CD14-positive monocyte (primary cell): ENCODE measurements at regions not wholly inside any gene's neighbourhood (a gene's known extent, or its start where the extent isn't known, plus 50 kb on each side); places are given as distances from the start of the nearest gene placed in this dataset.

Source experiments
- DNase-seq, 3 donors: peaks; one replicate each; pipeline ENCODE4 v3.0.0-alpha.2; 2011 to 2022
- H2AFZ ChIP-seq: 2 replicates; pipeline ENCODE4 v1.6.0; 2012; ENCODE audit warnings: mild to moderate bottlenecking, low read depth, low read length, inconsistent platforms; ENCODE audit not compliant: insufficient read depth, poor library complexity, severe bottlenecking
- H3K27ac ChIP-seq, 2 donors: 1 replicate in 1 of 2; 2 replicates in 1 of 2; pipeline ENCODE4 v1.5.1; 2012 to 2013; ENCODE audit warnings: low read length in 2 of 2, control low read depth in 1 of 2, inconsistent platforms in 1 of 2, low read depth in 1 of 2, mild to moderate bottlenecking in 1 of 2
- H3K27me3 ChIP-seq, 2 donors: one replicate each; pipeline versions ENCODE4 v1.6.0 to v1.6.1; 2011 to 2013; ENCODE audit warnings: low read length in 2 of 2; ENCODE audit not compliant: control insufficient read depth in 2 of 2, insufficient read depth in 2 of 2
- H3K36me3 ChIP-seq, 2 donors: replicated peaks in 1 of 2; 1 replicate in 1 of 2; 2 replicates in 1 of 2; pipeline versions ENCODE4 v1.5.1 to v1.6.1; 2012 to 2013; ENCODE audit warnings: low read length in 2 of 2, control low read depth in 1 of 2, inconsistent platforms in 1 of 2, mild to moderate bottlenecking in 1 of 2; ENCODE audit not compliant: insufficient read depth in 2 of 2, control insufficient read depth in 1 of 2
- H3K4me1 ChIP-seq, 2 donors: 1 replicate in 1 of 2; 2 replicates in 1 of 2; pipeline versions ENCODE4 v1.5.1 to v1.6.1; 2012 to 2013; ENCODE audit warnings: low read length in 2 of 2, control low read depth in 1 of 2, inconsistent platforms in 1 of 2, mild to moderate bottlenecking in 1 of 2, moderate library complexity in 1 of 2; ENCODE audit not compliant: insufficient read depth in 2 of 2, control insufficient read depth in 1 of 2
- H3K4me2 ChIP-seq: replicated peaks from 2 replicates; pipeline ENCODE3; 2012; ENCODE audit warnings: low read length, moderate library complexity, mild to moderate bottlenecking; ENCODE audit not compliant: poor library complexity, severe bottlenecking; ENCODE audit errors: extremely low read depth
- H3K4me3 ChIP-seq, 3 experiments: fragments of 200-600 bp in 1 of 3; sonication (generic) in 1 of 3; replicated peaks in 1 of 3; 1 replicate in 2 of 3; 2 replicates in 1 of 3; pipeline ENCODE4 v1.5.1; 2011 to 2013; ENCODE audit warnings: low read length in 3 of 3, mild to moderate bottlenecking in 3 of 3, control low read depth in 2 of 3, low read depth in 2 of 3, inconsistent platforms in 1 of 3, moderate library complexity in 1 of 3
- H3K79me2 ChIP-seq: 2 replicates; pipeline ENCODE4 v1.6.0; 2012; ENCODE audit warnings: mild to moderate bottlenecking, control low read depth, inconsistent platforms, low read length, moderate library complexity; ENCODE audit not compliant: insufficient read depth
- H3K9ac ChIP-seq: 2 replicates; pipeline ENCODE4 v1.6.0; 2017; ENCODE audit warnings: low read length, mild to moderate bottlenecking; ENCODE audit not compliant: insufficient read depth, poor library complexity, severe bottlenecking
- H3K9me3 ChIP-seq, 2 donors: replicated peaks in 1 of 2; 1 replicate in 1 of 2; 2 replicates in 1 of 2; pipeline versions ENCODE4 v1.5.1 to v1.6.1; 2012 to 2013; ENCODE audit warnings: low read length in 2 of 2, control low read depth in 1 of 2; ENCODE audit not compliant: control insufficient read depth in 1 of 2, insufficient read depth in 1 of 2
- H4K20me1 ChIP-seq: 2 replicates; pipeline ENCODE4 v1.6.0; 2012; ENCODE audit warnings: mild to moderate bottlenecking, low read length, control low read depth, moderate library complexity; ENCODE audit not compliant: insufficient read depth
- H3K27ac Mint-ChIP-seq, 7 donors: one replicate each; pipeline ENCODE4 v1.8.0; 2020; ENCODE audit warnings: mild to moderate bottlenecking in 7 of 7, mixed read lengths in 7 of 7, moderate library complexity in 6 of 7, inconsistent platforms in 2 of 7
- H3K27me3 Mint-ChIP-seq, 3 donors: one replicate each; pipeline ENCODE4 v1.8.0; 2021 to 2022; ENCODE audit warnings: low read depth in 3 of 3, mild to moderate bottlenecking in 3 of 3, mixed read lengths in 3 of 3, moderate library complexity in 3 of 3, inconsistent platforms in 1 of 3
- H3K36me3 Mint-ChIP-seq, 2 donors: one replicate each; pipeline ENCODE4 v1.8.0; 2020; ENCODE audit warnings: mixed read lengths in 2 of 2, inconsistent platforms in 1 of 2, mild to moderate bottlenecking in 1 of 2
- H3K4me1 Mint-ChIP-seq: one replicate; pipeline ENCODE4 v1.8.0; 2020; ENCODE audit warnings: mild to moderate bottlenecking, mixed read lengths
- H3K4me3 Mint-ChIP-seq, 2 donors: one replicate each; pipeline ENCODE4 v1.8.0; 2020; ENCODE audit warnings: mild to moderate bottlenecking in 2 of 2, mixed read lengths in 2 of 2, moderate library complexity in 1 of 2
- H3K9me3 Mint-ChIP-seq, 7 donors: one replicate each; pipeline ENCODE4 v1.8.0; 2020 to 2022; ENCODE audit warnings: mixed read lengths in 7 of 7, mild to moderate bottlenecking in 6 of 7, moderate library complexity in 6 of 7, inconsistent platforms in 2 of 7
- CTCF ChIP-seq: fragments of 200-600 bp; IDR thresholded peaks from one replicate; pipeline ENCODE4 v1.8.0; 2022; ENCODE audit warnings: antibody characterized with exemption, mild to moderate bottlenecking
- WGBS: methylation state at CpG from one replicate; pipeline ENCODE4 v1.1.5; 2013; ENCODE audit warnings: missing lambda C conversion rate; ENCODE audit not compliant: insufficient coverage; 5-methylcytosine and 5-hydroxymethylcytosine counted together
- intact Hi-C, 2 donors: fragments of 100-400 bp; cut with micrococcal nuclease; formaldehyde crosslinking; loops; one replicate each; pipeline versions ENCODE4 v1.15.0 to v1.15.1; 2023

- no peak overlapping the region for H3K4me3 Mint-ChIP-seq
- H3K4me1 ChIP-seq, result no peaks in the 10 kb centered on the region
Observed at GRCh38 chr17:73788111-73788510, 143.9 kb upstream of the SDK2 start.

GRCh38 chr17:73791121-73791520 lies 146.9 kb upstream of the SDK2 start:
- no peaks in the 10 kb centered on the region for H3K36me3 ChIP-seq
- Mint-ChIP-seq H3K4me3 (no peak overlapping the region), H3K9me3 (peaks cover 0 to 2% (median 0%) of the 10 kb centered on the region in 7 donors), H3K27me3 (peaks cover 4 to 17% (median 17%) of the 10 kb centered on the region in 3 donors), H3K36me3 (no peaks in the 10 kb centered on the region), H3K4me1 (peaks cover 8% of the 10 kb centered on the region), H3K27ac (no peak overlapping the region)
- H3K27me3 ChIP-seq, result peaks cover 0 to 5% of the 10 kb centered on the region in 2 donors
- H3K27ac ChIP-seq, result no peak overlapping the region
- no peak overlapping the region for H3K4me3 ChIP-seq
- intact Hi-C loops, result no loop called here
- no peak overlapping the region for H3K9ac ChIP-seq
- no peak overlapping the region for H3K4me2 ChIP-seq
- H3K4me1 ChIP-seq, result no peaks in the 10 kb centered on the region
- no peaks in the 10 kb centered on the region for H3K9me3 ChIP-seq
- no peaks in the 10 kb centered on the region for H3K79me2 ChIP-seq
- H2AFZ ChIP-seq, result no peak overlapping the region
- no peak for TF ChIP-seq CTCF
- no peak for DNase-seq
- no peaks in the 10 kb centered on the region for H4K20me1 ChIP-seq
- WGBS, result no CpG with 5 or more reads among the region's 4 CpGs

More at GRCh38 chr17:73788111-73788510, 143.9 kb upstream of the SDK2 start:
- Histone ChIP-seq H3K9ac (no peak overlapping the region), H2AFZ (no peak overlapping the region), H4K20me1 (no peaks in the 10 kb centered on the region), H3K27me3 (peaks cover 0 to 10% of the 10 kb centered on the region in 2 donors), H3K4me2 (no peak overlapping the region), H3K9me3 (no peaks in the 10 kb centered on the region), H3K79me2 (no peaks in the 10 kb centered on the region), H3K4me3 (no peak overlapping the region), H3K36me3 (no peaks in the 10 kb centered on the region), H3K27ac (no peak overlapping the region)
- Mint-ChIP-seq H3K9me3 (peaks cover 0 to 2% (median 0%) of the 10 kb centered on the region in 7 donors), H3K27me3 (peaks cover 14 to 28% (median 23%) of the 10 kb centered on the region in 3 donors), H3K4me1 (no peaks in the 10 kb centered on the region), H3K36me3 (no peaks in the 10 kb centered on the region), H3K27ac (no peak overlapping the region)
- no peak for DNase-seq
- WGBS, result 100% methylated on average over 1 of the region's 4 CpGs
- no peak for TF ChIP-seq CTCF
- intact Hi-C loops, result no loop called here
